ENCODE measurements at regions not wholly inside any gene's neighbourhood (a gene's known extent, or its start where the extent isn't known, plus 50 kb on each side); places are given as distances from the start of the nearest gene placed in this dataset.
"Not testable (repeated sequence)": the region's sequence is repeated elsewhere in the genome, so short reads cannot be mapped to it uniquely, and the experiment has no call there.

- Histone ChIP-seq H3K4me1 (ENCODE audit: control insufficient read depth in 1 of 2, insufficient read depth in 2 of 2, low read length in 2 of 2) (no peaks in the 10 kb centered on the region), H3K4me3 (ENCODE audit: low read depth in 1 of 2, low read length in 2 of 2) (no peak overlapping the region), H3K9me3 (ENCODE audit: control insufficient read depth in 1 of 2, low read length in 2 of 2) (peaks cover 0 to 5% of the 10 kb centered on the region in 2 donors), H3K36me3 (ENCODE audit: control insufficient read depth in 1 of 2, insufficient read depth in 2 of 2, low read length in 2 of 2) (no peaks in the 10 kb centered on the region), H3K27ac (ENCODE audit: low read length) (no peak overlapping the region), H3K27me3 (ENCODE audit: low read depth, low read length) (no peaks in the 10 kb centered on the region)
Measured at GRCh38 chr7:52584041-52584440, 451.4 kb upstream of the POM121L12 start.

DNA sequence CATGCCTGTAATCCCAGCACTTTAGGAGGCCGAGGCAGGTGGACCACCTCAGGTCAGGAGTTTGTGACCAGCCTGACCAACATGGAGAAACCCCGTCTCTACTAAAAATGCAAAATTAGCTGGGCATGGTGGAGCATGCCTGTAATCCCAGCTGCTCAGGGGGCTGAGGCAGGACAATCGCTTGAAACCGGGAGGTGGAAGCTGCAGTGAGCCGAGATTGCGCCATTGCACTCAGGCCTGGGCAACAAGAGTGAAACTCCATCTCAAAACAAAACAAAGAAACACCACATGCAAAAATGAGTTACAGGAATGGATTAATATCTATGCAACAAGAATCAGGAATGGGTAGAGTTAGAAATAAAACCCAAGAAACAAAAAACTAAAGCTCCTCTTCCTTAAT, 462.3 kb upstream of the POM121L12 start:
- H3K4me1 ChIP-seq (ENCODE audit: control insufficient read depth in 1 of 2, insufficient read depth in 2 of 2, low read length in 2 of 2); H3K27me3 ChIP-seq (ENCODE audit: low read depth, low read length); H3K9me3 ChIP-seq (ENCODE audit: control insufficient read depth in 1 of 2, low read length in 2 of 2); H3K4me3 ChIP-seq (ENCODE audit: low read depth in 1 of 2, low read length in 2 of 2); H3K27ac ChIP-seq (ENCODE audit: low read length); H3K36me3 ChIP-seq (ENCODE audit: control insufficient read depth in 1 of 2, insufficient read depth in 2 of 2, low read length in 2 of 2): not testable (repeated sequence)

DNA sequence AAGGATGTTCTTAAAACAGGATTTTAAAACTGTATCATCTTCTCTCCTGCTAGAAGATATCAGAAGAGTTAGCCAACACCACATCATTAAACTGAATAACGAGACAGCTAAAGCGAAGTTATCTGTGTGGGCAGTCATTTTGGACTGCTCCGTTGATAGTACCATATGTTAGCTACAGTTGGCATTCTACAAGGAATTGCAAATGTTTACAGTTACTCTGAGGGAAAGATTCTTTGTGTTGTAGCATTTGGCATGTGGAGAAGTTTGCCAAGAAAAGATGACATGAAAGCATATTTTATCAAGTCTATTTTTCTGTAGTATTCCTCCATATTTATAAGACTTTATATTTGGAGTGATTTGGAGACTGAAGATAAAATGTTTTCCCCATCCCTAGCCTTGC, 464.4 kb upstream of the POM121L12 start:
- no peaks in the 10 kb centered on the region for H3K4me1 ChIP-seq (ENCODE audit: control insufficient read depth in 1 of 2, insufficient read depth in 2 of 2, low read length in 2 of 2)
- H3K36me3 ChIP-seq (ENCODE audit: control insufficient read depth in 1 of 2, insufficient read depth in 2 of 2, low read length in 2 of 2), result no peaks in the 10 kb centered on the region
- no peak overlapping the region for H3K27ac ChIP-seq (ENCODE audit: low read length)
- H3K27me3 ChIP-seq (ENCODE audit: low read depth, low read length), result no peaks in the 10 kb centered on the region
- no peaks in the 10 kb centered on the region for H3K9me3 ChIP-seq (ENCODE audit: control insufficient read depth in 1 of 2, low read length in 2 of 2)
- no peak overlapping the region for H3K4me3 ChIP-seq (ENCODE audit: low read depth in 1 of 2, low read length in 2 of 2)

DNA sequence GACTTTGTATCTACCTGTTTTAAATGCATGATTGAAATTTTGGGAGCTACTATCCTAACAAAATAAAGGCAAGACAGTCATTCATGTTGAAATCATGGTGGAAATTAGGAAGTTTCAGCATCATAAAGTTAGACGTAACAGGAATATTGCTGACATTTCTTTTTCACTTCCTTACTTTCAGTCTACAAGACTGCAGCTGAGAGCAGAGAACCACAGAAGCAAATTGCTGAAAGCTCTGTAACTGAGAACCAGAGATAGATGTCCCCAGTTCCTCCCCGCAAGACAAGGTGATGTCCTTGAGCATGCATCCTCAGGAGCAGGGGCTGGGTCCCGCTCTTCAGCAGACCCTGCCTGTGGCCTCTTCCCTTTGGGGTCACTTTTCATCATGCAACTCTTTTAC, 466.3 kb upstream of the POM121L12 start:
- no peak overlapping the region for H3K4me3 ChIP-seq (ENCODE audit: low read depth in 1 of 2, low read length in 2 of 2)
- H3K27me3 ChIP-seq (ENCODE audit: low read depth, low read length), result no peaks in the 10 kb centered on the region
- H3K9me3 ChIP-seq (ENCODE audit: control insufficient read depth in 1 of 2, low read length in 2 of 2), result no peaks in the 10 kb centered on the region
- H3K4me1 ChIP-seq (ENCODE audit: control insufficient read depth in 1 of 2, insufficient read depth in 2 of 2, low read length in 2 of 2), result no peaks in the 10 kb centered on the region
- no peak overlapping the region for H3K27ac ChIP-seq (ENCODE audit: low read length)
- no peaks in the 10 kb centered on the region for H3K36me3 ChIP-seq (ENCODE audit: control insufficient read depth in 1 of 2, insufficient read depth in 2 of 2, low read length in 2 of 2)

DNA sequence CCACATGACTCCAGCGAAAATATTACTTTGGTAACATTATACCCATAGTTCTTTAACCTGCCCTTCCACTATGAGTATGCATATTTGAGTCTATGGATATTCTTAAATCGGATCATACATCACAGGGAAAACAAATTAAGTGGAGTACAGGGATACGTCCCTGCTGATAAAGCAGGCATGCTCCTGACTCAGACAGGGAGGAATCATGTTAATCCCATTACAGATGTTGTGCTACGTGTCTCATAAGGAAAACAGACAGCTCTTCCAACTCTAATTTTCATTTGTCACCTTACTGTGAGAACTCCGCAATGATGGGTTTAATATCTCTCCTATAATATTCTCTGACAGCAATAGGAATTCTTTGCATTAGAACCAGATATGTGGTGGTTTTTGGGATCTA, 469.5 kb upstream of the POM121L12 start:
- Histone ChIP-seq H3K27ac (ENCODE audit: low read length) (no peak overlapping the region), H3K36me3 (ENCODE audit: control insufficient read depth in 1 of 2, insufficient read depth in 2 of 2, low read length in 2 of 2) (no peaks in the 10 kb centered on the region)

DNA sequence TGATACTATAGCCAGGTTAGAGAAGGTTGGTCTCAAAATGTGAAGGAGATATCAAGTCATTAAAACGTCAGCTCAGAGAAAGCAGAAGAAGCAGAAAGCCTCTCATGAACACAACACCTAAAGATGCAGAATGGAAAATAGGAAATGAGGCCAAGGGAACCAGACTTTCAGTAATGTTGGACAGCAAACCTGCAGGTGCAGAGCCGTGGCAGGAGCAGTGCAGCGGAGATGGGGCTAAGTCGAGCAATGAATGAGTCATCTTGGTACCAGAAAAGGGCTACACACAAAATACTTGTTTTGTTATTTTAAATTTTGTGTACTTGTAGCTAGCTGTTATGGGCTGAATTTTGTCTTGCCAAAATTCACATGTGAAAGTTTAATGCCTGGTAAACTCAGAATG, 479.6 kb upstream of the POM121L12 start:
- Histone ChIP-seq H3K4me1 (ENCODE audit: control insufficient read depth in 1 of 2, insufficient read depth in 2 of 2, low read length in 2 of 2) (no peaks in the 10 kb centered on the region), H3K9me3 (ENCODE audit: control insufficient read depth in 1 of 2, low read length in 2 of 2) (peaks cover 0 to 4% of the 10 kb centered on the region in 2 donors), H3K4me3 (ENCODE audit: low read depth in 1 of 2, low read length in 2 of 2) (no peak overlapping the region), H3K36me3 (ENCODE audit: control insufficient read depth in 1 of 2, insufficient read depth in 2 of 2, low read length in 2 of 2) (no peaks in the 10 kb centered on the region), H3K27ac (ENCODE audit: low read length) (no peak overlapping the region), H3K27me3 (ENCODE audit: low read depth, low read length) (no peaks in the 10 kb centered on the region)

More for the DNA sequence above, 469.5 kb upstream of the POM121L12 start:
- Histone ChIP-seq H3K9me3 (ENCODE audit: control insufficient read depth in 1 of 2, low read length in 2 of 2) (no peaks in the 10 kb centered on the region), H3K4me3 (ENCODE audit: low read depth in 1 of 2, low read length in 2 of 2) (no peak overlapping the region), H3K27me3 (ENCODE audit: low read depth, low read length) (no peaks in the 10 kb centered on the region), H3K4me1 (ENCODE audit: control insufficient read depth in 1 of 2, insufficient read depth in 2 of 2, low read length in 2 of 2) (no peaks in the 10 kb centered on the region)

GRCh38 chr7:52547308-52547910, 488.0 kb upstream of the POM121L12 start:
- no peak overlapping the region for H3K27ac ChIP-seq (ENCODE audit: low read length)
- H3K27me3 ChIP-seq (ENCODE audit: low read depth, low read length), result no peaks in the 10 kb centered on the region
- H3K4me1 ChIP-seq (ENCODE audit: control insufficient read depth in 1 of 2, insufficient read depth in 2 of 2, low read length in 2 of 2), result no peaks in the 10 kb centered on the region
- H3K36me3 ChIP-seq (ENCODE audit: control insufficient read depth in 1 of 2, insufficient read depth in 2 of 2, low read length in 2 of 2), result no peaks in the 10 kb centered on the region
- H3K4me3 ChIP-seq (ENCODE audit: low read depth in 1 of 2, low read length in 2 of 2), result no peak overlapping the region
- peaks cover 0 to 4% of the 10 kb centered on the region in 2 donors for H3K9me3 ChIP-seq (ENCODE audit: control insufficient read depth in 1 of 2, low read length in 2 of 2)

DNA sequence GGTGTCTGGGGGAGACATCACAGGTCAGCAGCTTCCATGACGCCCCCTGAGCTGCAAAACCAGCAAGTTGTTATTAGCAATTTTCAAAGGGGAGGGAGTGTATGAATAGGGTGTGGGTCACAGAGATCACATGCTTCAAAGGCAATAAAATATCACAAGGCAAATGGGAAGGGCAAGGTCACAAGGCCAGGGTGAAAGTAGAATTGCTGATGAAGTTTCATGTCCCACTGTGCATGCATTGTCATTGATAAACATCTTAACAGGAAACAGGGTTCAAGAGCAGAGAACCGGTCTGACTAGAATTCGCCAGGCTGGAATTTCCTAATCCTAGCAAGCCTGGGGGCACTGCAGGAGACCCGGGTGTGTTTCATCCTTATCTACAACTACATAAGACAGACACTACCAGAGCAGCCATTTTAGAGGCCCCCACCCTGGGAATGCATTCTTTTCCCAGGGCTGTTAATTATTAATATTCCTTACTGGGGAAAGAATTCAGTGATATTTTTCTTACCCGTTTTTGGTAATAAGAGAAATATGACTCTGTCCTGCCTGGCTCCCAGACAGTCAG, 494.2 kb upstream of the POM121L12 start:
- not testable (repeated sequence) for H3K27ac ChIP-seq (ENCODE audit: low read length); H3K36me3 ChIP-seq (ENCODE audit: control insufficient read depth in 1 of 2, insufficient read depth in 2 of 2, low read length in 2 of 2); H3K9me3 ChIP-seq (ENCODE audit: control insufficient read depth in 1 of 2, low read length in 2 of 2); H3K4me3 ChIP-seq (ENCODE audit: low read depth in 1 of 2, low read length in 2 of 2); H3K27me3 ChIP-seq (ENCODE audit: low read depth, low read length); H3K4me1 ChIP-seq (ENCODE audit: control insufficient read depth in 1 of 2, insufficient read depth in 2 of 2, low read length in 2 of 2)

DNA sequence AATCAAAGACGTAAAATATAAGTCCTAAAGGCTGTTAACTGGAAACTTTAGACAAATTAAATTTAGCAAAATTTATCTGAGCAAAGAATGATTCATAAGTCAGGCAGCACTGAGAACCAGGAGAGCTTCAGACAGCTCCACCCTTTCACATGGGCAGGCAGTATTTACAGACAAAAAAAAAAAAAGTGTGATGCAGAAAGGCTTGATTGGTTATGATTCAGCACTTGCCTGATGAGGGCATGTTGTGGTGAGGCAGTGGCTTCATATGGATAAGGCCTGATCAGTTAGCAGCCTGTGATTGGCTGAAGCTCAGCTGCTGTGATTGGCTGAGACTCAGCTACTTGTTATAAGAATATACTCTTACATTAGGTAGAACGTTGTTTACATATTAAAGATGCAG, 495.4 kb upstream of the POM121L12 start:
- Histone ChIP-seq H3K4me1 (ENCODE audit: control insufficient read depth in 1 of 2, insufficient read depth in 2 of 2, low read length in 2 of 2) (no peaks in the 10 kb centered on the region), H3K4me3 (ENCODE audit: low read depth in 1 of 2, low read length in 2 of 2) (no peak overlapping the region), H3K27ac (ENCODE audit: low read length) (no peak overlapping the region), H3K27me3 (ENCODE audit: low read depth, low read length) (no peaks in the 10 kb centered on the region), H3K9me3 (ENCODE audit: control insufficient read depth in 1 of 2, low read length in 2 of 2) (no peaks in the 10 kb centered on the region), H3K36me3 (ENCODE audit: control insufficient read depth in 1 of 2, insufficient read depth in 2 of 2, low read length in 2 of 2) (no peaks in the 10 kb centered on the region)

DNA sequence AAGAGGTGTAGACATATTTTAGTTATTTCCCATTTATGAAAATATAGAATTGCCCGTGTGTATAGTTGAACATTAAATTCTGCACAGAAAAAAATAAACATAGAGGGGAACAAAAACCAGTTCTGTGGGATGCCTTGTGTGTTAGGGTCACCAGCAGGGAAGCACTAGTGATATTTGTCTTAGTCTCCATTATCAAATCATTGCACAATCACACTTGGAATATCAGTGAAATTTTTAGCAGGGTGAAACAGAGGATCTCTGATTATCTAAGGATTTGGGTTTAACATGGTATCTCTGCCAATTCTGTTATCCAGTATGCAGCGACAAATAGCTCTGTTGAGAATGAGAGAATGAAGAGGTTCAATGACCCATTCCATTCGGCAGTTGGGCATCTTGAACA, 496.0 kb upstream of the POM121L12 start:
- Histone ChIP-seq H3K27me3 (ENCODE audit: low read depth, low read length) (no peaks in the 10 kb centered on the region), H3K36me3 (ENCODE audit: control insufficient read depth in 1 of 2, insufficient read depth in 2 of 2, low read length in 2 of 2) (no peaks in the 10 kb centered on the region), H3K9me3 (ENCODE audit: control insufficient read depth in 1 of 2, low read length in 2 of 2) (no peaks in the 10 kb centered on the region), H3K4me3 (ENCODE audit: low read depth in 1 of 2, low read length in 2 of 2) (no peak overlapping the region), H3K4me1 (ENCODE audit: control insufficient read depth in 1 of 2, insufficient read depth in 2 of 2, low read length in 2 of 2) (no peaks in the 10 kb centered on the region), H3K27ac (ENCODE audit: low read length) (no peak overlapping the region)

- Histone ChIP-seq H3K27ac (ENCODE audit: low read length) (no peak overlapping the region), H3K36me3 (ENCODE audit: control insufficient read depth in 1 of 2, insufficient read depth in 2 of 2, low read length in 2 of 2) (no peaks in the 10 kb centered on the region), H3K4me1 (ENCODE audit: control insufficient read depth in 1 of 2, insufficient read depth in 2 of 2, low read length in 2 of 2) (no peaks in the 10 kb centered on the region), H3K9me3 (ENCODE audit: control insufficient read depth in 1 of 2, low read length in 2 of 2) (peaks cover 0 to 5% of the 10 kb centered on the region in 2 donors), H3K27me3 (ENCODE audit: low read depth, low read length) (no peaks in the 10 kb centered on the region), H3K4me3 (ENCODE audit: low read depth in 1 of 2, low read length in 2 of 2) (no peak overlapping the region)
Measured at GRCh38 chr7:52537051-52537450, 498.4 kb upstream of the POM121L12 start.

- no peaks in the 10 kb centered on the region for H3K4me1 ChIP-seq (ENCODE audit: control insufficient read depth in 1 of 2, insufficient read depth in 2 of 2, low read length in 2 of 2)
- H3K36me3 ChIP-seq (ENCODE audit: control insufficient read depth in 1 of 2, insufficient read depth in 2 of 2, low read length in 2 of 2), result no peaks in the 10 kb centered on the region
- H3K4me3 ChIP-seq (ENCODE audit: low read depth in 1 of 2, low read length in 2 of 2), result no peak overlapping the region
- no peaks in the 10 kb centered on the region for H3K27me3 ChIP-seq (ENCODE audit: low read depth, low read length)
- H3K27ac ChIP-seq (ENCODE audit: low read length), result no peak overlapping the region
- H3K9me3 ChIP-seq (ENCODE audit: control insufficient read depth in 1 of 2, low read length in 2 of 2), result no peaks in the 10 kb centered on the region
Measured at GRCh38 chr7:52525772-52526341, 509.6 kb upstream of the POM121L12 start.

Measured in muscle layer of duodenum (tissue), 2 donors.